HCT116 (cell line): ENCODE measurements at regions not wholly inside any gene's neighbourhood (a gene's known extent, or its start where the extent isn't known, plus 50 kb on each side); places are given as distances from the start of the nearest gene placed in this dataset.

Source experiments
- ATAC-seq: fragments of 200-7000 bp; cut with Tn5 transposase; 2 replicates; pipeline ENCODE4 v1.9.1; 2020; ENCODE audit warnings: mild to moderate bottlenecking, moderate library complexity
- BruUV-seq: library from RNA; stranded (reverse); fragments of 400-500 nt; replicated peaks from 2 replicates; lab custom pipeline; 2021; lab: Mats Ljungman, UMichigan
- CTCF ChIA-PET: fragments of 300-600 bp; sonication (Branson Sonifier 250); formaldehyde crosslinking; loops from one replicate; lab custom pipeline; 2021; ENCODE audit warnings: antibody characterized with exemption; lab: Charles Lee
- POLR2A ChIA-PET: fragments of 300-600, 350-600 bp; sonication (Branson Sonifier 250); formaldehyde crosslinking; loops from one replicate; lab custom pipeline; 2021; ENCODE audit warnings: antibody characterized with exemption; lab: Charles Lee
- RAD21 ChIA-PET, 2 experiments: fragments of 300-600 bp; sonication (Branson Sonifier 250); formaldehyde crosslinking; loops; one replicate each; lab custom pipeline; 2023; ENCODE audit warnings: low total read pairs in 2 of 2; ENCODE audit not compliant: uncharacterized antibody in 2 of 2, unreplicated experiment in 2 of 2, low non-redundant PET in 1 of 2; lab: Charles Lee
- DNase-seq: peaks from one replicate; pipeline ENCODE4 v3.0.0-alpha.2; 2010; ENCODE audit warnings: low read depth, low spot score
- H2AFZ ChIP-seq: fragments of 200-600 bp; shearing (Covaris generic), sonication (generic); 2 replicates; pipeline ENCODE4 v1.6.1; 2017; ENCODE audit warnings: low read depth, mixed run types, mixed read lengths, antibody characterized with exemption, low read length; ENCODE audit not compliant: poor library complexity, severe bottlenecking
- H3K27ac ChIP-seq: 2 replicates; pipeline ENCODE4 v1.5.1; 2012; ENCODE audit warnings: low read depth, low read length
- H3K27me3 ChIP-seq: fragments of 200-600 bp; sonication (generic); 2 replicates; pipeline ENCODE4 v1.6.1; 2016; ENCODE audit warnings: mixed run types, low read length, mixed read lengths; ENCODE audit not compliant: insufficient read depth
- H3K36me3 ChIP-seq, 2 experiments: fragments of 200-500 bp in 1 of 2; fragments of 200-600 bp in 1 of 2; sonication (Bioruptor generic) in 1 of 2; sonication (generic) in 1 of 2; 2 replicates each; pipeline versions ENCODE4 v1.5.1 to v1.6.1; 2014 to 2016; ENCODE audit warnings: low read length in 2 of 2, inconsistent platforms in 1 of 2, mixed read lengths in 1 of 2, mixed run types in 1 of 2; ENCODE audit not compliant: insufficient read depth in 2 of 2, control insufficient read depth in 1 of 2
- H3K4me1 ChIP-seq, 2 experiments: fragments of 200-600 bp in 1 of 2; sonication (generic) in 1 of 2; 2 replicates each; pipeline versions ENCODE4 v1.5.1 to v1.6.1; 2012 to 2017; ENCODE audit warnings: low read length in 2 of 2, inconsistent platforms in 1 of 2, mild to moderate bottlenecking in 1 of 2, mixed read lengths in 1 of 2, mixed run types in 1 of 2, moderate library complexity in 1 of 2; ENCODE audit not compliant: insufficient read depth in 2 of 2, control insufficient read depth in 1 of 2
- H3K4me2 ChIP-seq: fragments of 200-600 bp; sonication (generic); 2 replicates; pipeline ENCODE4 v1.6.1; 2017; ENCODE audit warnings: mixed run types, low read length, mixed read lengths
- H3K4me3 ChIP-seq, 2 experiments: fragments of 200-600 bp in 1 of 2; sonication (generic) in 1 of 2; replicated peaks in 1 of 2; 2 replicates each; pipeline ENCODE4 v1.5.1; 2011 to 2016; ENCODE audit warnings: low read length in 2 of 2, control low read depth in 1 of 2, low read depth in 1 of 2, mild to moderate bottlenecking in 1 of 2, mixed read lengths in 1 of 2, mixed run types in 1 of 2
- H3K79me2 ChIP-seq: fragments of 200-600 bp; sonication (generic); 2 replicates; pipeline ENCODE4 v1.6.1; 2017; ENCODE audit warnings: mild to moderate bottlenecking, mixed run types, low read length, moderate library complexity, mixed read lengths; ENCODE audit not compliant: insufficient read depth
- H3K9ac ChIP-seq: fragments of 200-600 bp; sonication (generic); 2 replicates; pipeline ENCODE4 v1.6.1; 2016; ENCODE audit warnings: low read length, mixed read lengths
- H3K9me2 ChIP-seq: fragments of 200-600 bp; sonication (generic), shearing (Covaris generic); 2 replicates; pipeline ENCODE4 v1.6.1; 2017; ENCODE audit warnings: mixed run types, mild to moderate bottlenecking, moderate library complexity; ENCODE audit not compliant: insufficient read depth
- H3K9me3 ChIP-seq, 2 experiments: fragments of 200-500 bp in 1 of 2; fragments of 200-600 bp in 1 of 2; sonication (Bioruptor generic) in 1 of 2; sonication (generic) in 1 of 2; 2 replicates each; pipeline ENCODE4 v1.6.1; 2014 to 2017; ENCODE audit warnings: low read length in 2 of 2, mixed read lengths in 2 of 2, inconsistent platforms in 1 of 2, low read depth in 1 of 2, mild to moderate bottlenecking in 1 of 2, mixed run types in 1 of 2, moderate library complexity in 1 of 2; ENCODE audit not compliant: control insufficient read depth in 1 of 2, insufficient read depth in 1 of 2
- H4K20me1 ChIP-seq: fragments of 200-600 bp; sonication (generic), shearing (Covaris generic); 2 replicates; pipeline ENCODE4 v1.6.1; 2017; ENCODE audit warnings: mixed run types, mild to moderate bottlenecking, moderate library complexity; ENCODE audit not compliant: insufficient read depth
- CEBPB ChIP-seq: IDR thresholded peaks from 2 replicates; pipeline ENCODE4 v1.6.1; 2012; ENCODE audit warnings: low read depth
- ELF1 ChIP-seq: IDR thresholded peaks from 2 replicates; pipeline ENCODE4 v1.6.1; 2012; ENCODE audit warnings: low read depth, borderline replicate concordance
- RAD21 ChIP-seq: IDR thresholded peaks from 2 replicates; pipeline ENCODE4 v1.6.1; 2012; ENCODE audit warnings: low read depth, mild to moderate bottlenecking
- SIN3A ChIP-seq: IDR thresholded peaks from 2 replicates; pipeline ENCODE4 v1.6.1; 2012; ENCODE audit warnings: low read depth
- SP1 ChIP-seq: IDR thresholded peaks from 2 replicates; pipeline ENCODE4 v1.6.1; 2012; ENCODE audit warnings: low read depth
- ZNF274 ChIP-seq: fragments of 200-500 bp; sonication (Bioruptor generic); IDR thresholded peaks from 2 replicates; pipeline ENCODE4 v1.6.1; 2014; ENCODE audit warnings: mild to moderate bottlenecking, low read depth, low read length, inconsistent platforms
- intact Hi-C: fragments of 100-400 bp; cut with micrococcal nuclease; formaldehyde crosslinking; loops from 2 replicates; pipeline ENCODE4 v1.10.0; 2022
- TF ChIP-seq, protein P1 (sequence below), 3 experiments: fragments of 200-600 bp in 1 of 3; sonication (generic) in 1 of 3; IDR thresholded peaks in 2 of 3; conservative IDR thresholded peaks in 1 of 3; 2 replicates each; pipeline ENCODE4 v1.5.1; 2012 to 2017; ENCODE audit warnings: low read depth in 2 of 3, low read length in 2 of 3, antibody characterized with exemption in 1 of 3, borderline replicate concordance in 1 of 3, control low read depth in 1 of 3, mild to moderate bottlenecking in 1 of 3, mixed read lengths in 1 of 3, mixed run types in 1 of 3, moderate library complexity in 1 of 3; ENCODE audit not compliant: insufficient read depth in 1 of 3
- TF ChIP-seq, protein P2 (sequence below): IDR thresholded peaks from 2 replicates; pipeline ENCODE4 v1.6.1; 2011; ENCODE audit warnings: mild to moderate bottlenecking, low read length, moderate library complexity; ENCODE audit not compliant: insufficient replicate concordance; ENCODE audit errors: extremely low read depth
- TF ChIP-seq, protein P3 (sequence below): IDR thresholded peaks from 2 replicates; pipeline ENCODE4 v1.6.1; 2012

DNA sequence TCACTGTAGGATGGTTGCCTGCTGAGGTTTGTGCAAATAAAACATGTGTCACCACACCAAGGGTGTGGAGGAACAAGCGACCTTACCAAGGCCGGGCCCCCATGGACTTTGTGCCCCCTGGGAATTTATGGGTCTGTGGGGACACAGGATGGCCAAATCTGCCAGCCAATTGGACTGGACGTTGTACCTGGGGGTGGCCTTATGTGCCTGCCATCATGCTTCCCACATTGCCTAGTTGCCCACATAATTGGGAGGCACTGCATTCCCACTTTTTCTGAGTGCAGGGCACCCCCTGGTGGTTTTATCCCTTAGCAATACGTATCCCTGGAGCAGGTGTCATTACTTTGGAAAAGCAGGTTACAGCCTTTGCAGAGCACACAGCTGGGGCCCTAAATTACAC, 92.6 kb upstream of the TMPO start:
- no peaks in the 10 kb centered on the region for H3K27me3 ChIP-seq
- no peak overlapping the region for H3K4me2 ChIP-seq
- H4K20me1 ChIP-seq, result no peaks in the 10 kb centered on the region
- peaks cover 22 to 36% of the 10 kb centered on the region in 2 experiments for H3K4me1 ChIP-seq
- intact Hi-C loops, result loop anchor here (5.0 kb wide), 1 partner anchor 109 kb away; no protein-coding TSS in a partner anchor
- no peak overlapping the region for H3K9ac ChIP-seq
- POLR2A ChIA-PET, result no interaction called here
- no peaks in the 10 kb centered on the region for H3K79me2 ChIP-seq
- no TSS peak for BruUV-seq
- H3K36me3 ChIP-seq, result no peaks in the 10 kb centered on the region
- peak; percentile 63 for ATAC-seq
- CTCF ChIA-PET, result no interaction called here
- H3K9me3 ChIP-seq, result no peaks in the 10 kb centered on the region
- no peak overlapping the region for H3K4me3 ChIP-seq
- H3K27ac ChIP-seq, result no peak overlapping the region; the same call in 1 of the 2 replicates
- RAD21 ChIA-PET, result no interaction called here
- DNase-seq, result no peak
- H3K9me2 ChIP-seq, result no peaks in the 10 kb centered on the region
- peak; percentile 83 for TF ChIP-seq RAD21
- TF ChIP-seq, protein P1, sequence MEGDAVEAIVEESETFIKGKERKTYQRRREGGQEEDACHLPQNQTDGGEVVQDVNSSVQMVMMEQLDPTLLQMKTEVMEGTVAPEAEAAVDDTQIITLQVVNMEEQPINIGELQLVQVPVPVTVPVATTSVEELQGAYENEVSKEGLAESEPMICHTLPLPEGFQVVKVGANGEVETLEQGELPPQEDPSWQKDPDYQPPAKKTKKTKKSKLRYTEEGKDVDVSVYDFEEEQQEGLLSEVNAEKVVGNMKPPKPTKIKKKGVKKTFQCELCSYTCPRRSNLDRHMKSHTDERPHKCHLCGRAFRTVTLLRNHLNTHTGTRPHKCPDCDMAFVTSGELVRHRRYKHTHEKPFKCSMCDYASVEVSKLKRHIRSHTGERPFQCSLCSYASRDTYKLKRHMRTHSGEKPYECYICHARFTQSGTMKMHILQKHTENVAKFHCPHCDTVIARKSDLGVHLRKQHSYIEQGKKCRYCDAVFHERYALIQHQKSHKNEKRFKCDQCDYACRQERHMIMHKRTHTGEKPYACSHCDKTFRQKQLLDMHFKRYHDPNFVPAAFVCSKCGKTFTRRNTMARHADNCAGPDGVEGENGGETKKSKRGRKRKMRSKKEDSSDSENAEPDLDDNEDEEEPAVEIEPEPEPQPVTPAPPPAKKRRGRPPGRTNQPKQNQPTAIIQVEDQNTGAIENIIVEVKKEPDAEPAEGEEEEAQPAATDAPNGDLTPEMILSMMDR (IDR thresholded peaks at IDR 0.05 in 2 of 3, conservative IDR thresholded peaks at IDR 0.05 in 1 of 3; ENCODE audit: borderline replicate concordance in 1 of 3, insufficient read depth in 1 of 3, low read depth in 2 of 3, low read length in 2 of 3), result peak; percentile 53 to 74 (median 70); a peak in 5 of 6 replicates
- TF ChIP-seq, protein P2, sequence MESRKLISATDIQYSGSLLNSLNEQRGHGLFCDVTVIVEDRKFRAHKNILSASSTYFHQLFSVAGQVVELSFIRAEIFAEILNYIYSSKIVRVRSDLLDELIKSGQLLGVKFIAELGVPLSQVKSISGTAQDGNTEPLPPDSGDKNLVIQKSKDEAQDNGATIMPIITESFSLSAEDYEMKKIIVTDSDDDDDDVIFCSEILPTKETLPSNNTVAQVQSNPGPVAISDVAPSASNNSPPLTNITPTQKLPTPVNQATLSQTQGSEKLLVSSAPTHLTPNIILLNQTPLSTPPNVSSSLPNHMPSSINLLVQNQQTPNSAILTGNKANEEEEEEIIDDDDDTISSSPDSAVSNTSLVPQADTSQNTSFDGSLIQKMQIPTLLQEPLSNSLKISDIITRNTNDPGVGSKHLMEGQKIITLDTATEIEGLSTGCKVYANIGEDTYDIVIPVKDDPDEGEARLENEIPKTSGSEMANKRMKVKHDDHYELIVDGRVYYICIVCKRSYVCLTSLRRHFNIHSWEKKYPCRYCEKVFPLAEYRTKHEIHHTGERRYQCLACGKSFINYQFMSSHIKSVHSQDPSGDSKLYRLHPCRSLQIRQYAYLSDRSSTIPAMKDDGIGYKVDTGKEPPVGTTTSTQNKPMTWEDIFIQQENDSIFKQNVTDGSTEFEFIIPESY, result no peak
- H2AFZ ChIP-seq, result no peak overlapping the region

DNA sequence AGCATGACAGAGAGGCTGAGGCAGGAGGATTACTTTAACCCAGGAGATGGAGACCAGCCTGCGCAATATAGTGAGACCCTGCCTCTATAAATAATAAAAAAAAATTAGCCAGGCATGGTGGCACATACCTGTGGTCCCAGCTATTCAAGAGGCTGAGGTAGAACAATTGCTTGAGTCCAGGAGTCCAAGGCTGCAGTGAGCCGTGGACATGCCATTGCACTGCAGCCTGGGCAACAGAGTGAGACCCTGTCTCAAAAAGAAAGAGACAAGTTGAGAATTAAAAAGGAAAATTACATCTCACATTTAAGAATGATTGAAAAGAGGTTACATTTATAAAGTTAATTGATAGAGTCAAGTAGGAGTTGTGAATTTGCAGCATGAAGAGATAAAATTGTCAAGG, 91.4 kb upstream of the TMPO start:
- Histone ChIP-seq H3K27ac (no peak overlapping the region), H4K20me1 (no peaks in the 10 kb centered on the region), H3K27me3 (no peaks in the 10 kb centered on the region), H2AFZ (no peak overlapping the region), H3K36me3 (no peaks in the 10 kb centered on the region), H3K9me2 (no peaks in the 10 kb centered on the region), H3K79me2 (no peaks in the 10 kb centered on the region), H3K4me1 (peaks cover 12 to 25% of the 10 kb centered on the region in 2 experiments), H3K4me2 (no peak overlapping the region), H3K9ac (no peak overlapping the region), H3K4me3 (no peak overlapping the region), H3K9me3 (no peaks in the 10 kb centered on the region)
- CTCF ChIA-PET, result interaction anchor here (1.5 kb wide), 1 partner anchor 230 kb away, joined by 4 read pairs; no protein-coding TSS in a partner anchor
- POLR2A ChIA-PET, result no interaction called here
- DNase-seq, result no peak
- no TSS peak for BruUV-seq
- ATAC-seq, result no peak
- TF ChIP-seq, protein P3, sequence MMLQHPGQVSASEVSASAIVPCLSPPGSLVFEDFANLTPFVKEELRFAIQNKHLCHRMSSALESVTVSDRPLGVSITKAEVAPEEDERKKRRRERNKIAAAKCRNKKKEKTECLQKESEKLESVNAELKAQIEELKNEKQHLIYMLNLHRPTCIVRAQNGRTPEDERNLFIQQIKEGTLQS, result no peak
- no peak for TF ChIP-seq ZNF274
- TF ChIP-seq SIN3A, result no peak
- TF ChIP-seq CEBPB, result no peak
- TF ChIP-seq, protein P2, result no peak
- TF ChIP-seq SP1, result no peak
- TF ChIP-seq, protein P1 (IDR thresholded peaks at IDR 0.05 in 2 of 3, conservative IDR thresholded peaks at IDR 0.05 in 1 of 3; ENCODE audit: borderline replicate concordance in 1 of 3, insufficient read depth in 1 of 3, low read depth in 2 of 3, low read length in 2 of 3), result no peak
- no peak for TF ChIP-seq ELF1
- intact Hi-C loops, result loop anchor here (1.0 to 5.0 kb wide), 3 partner anchors 92 to 230 kb away; no protein-coding TSS in a partner anchor
- RAD21 ChIA-PET, result no interaction called here
